Neural progenitor cell (in vitro differentiated cells): ENCODE measurements at regions not wholly inside any gene's neighbourhood (a gene's known extent, or its start where the extent isn't known, plus 50 kb on each side); places are given as distances from the start of the nearest gene placed in this dataset.

Experiments used
- DNase-seq: peaks from one replicate; pipeline ENCODE4 v3.0.0-alpha.2; 2016; ENCODE audit warnings: low spot score
- H2AFZ ChIP-seq: fragments of 200-600 bp; sonication (generic); replicated peaks from 2 replicates; pipeline ENCODE4 v1.6.1; 2016; ENCODE audit warnings: antibody characterized with exemption
- H3F3A ChIP-seq: fragments of 200-600 bp; sonication (generic); 2 replicates; pipeline ENCODE4 v1.6.1; 2016; ENCODE audit warnings: antibody characterized with exemption, low read depth
- H3K27ac ChIP-seq: fragments of 200-600 bp; sonication (generic); 2 replicates; pipeline ENCODE4 v1.5.1; 2016; ENCODE audit warnings: mild to moderate bottlenecking
- H3K27me3 ChIP-seq: fragments of 200-600 bp; sonication (generic); 2 replicates; pipeline ENCODE4 v1.6.1; 2016; ENCODE audit warnings: mild to moderate bottlenecking, moderate library complexity
- H3K36me3 ChIP-seq: fragments of 200-600 bp; sonication (generic); 2 replicates; pipeline ENCODE4 v1.5.1; 2016
- H3K4me1 ChIP-seq: fragments of 200-600 bp; sonication (generic); 2 replicates; pipeline ENCODE4 v1.6.1; 2016; ENCODE audit warnings: mixed run types
- H3K4me2 ChIP-seq: fragments of 200-600 bp; sonication (generic); 2 replicates; pipeline ENCODE4 v1.6.1; 2016
- H3K4me3 ChIP-seq: fragments of 200-600 bp; sonication (generic); 2 replicates; pipeline ENCODE4 v1.5.1; 2016
- H3K79me2 ChIP-seq: fragments of 200-600 bp; sonication (generic); 2 replicates; pipeline ENCODE4 v1.6.1; 2016; ENCODE audit warnings: low read depth
- H3K9ac ChIP-seq: fragments of 200-600 bp; sonication (generic); 2 replicates; pipeline ENCODE4 v1.6.1; 2016
- H3K9me3 ChIP-seq: fragments of 200-600 bp; sonication (generic); 2 replicates; pipeline ENCODE4 v1.5.1; 2016; ENCODE audit warnings: low read depth
- H4K20me1 ChIP-seq: fragments of 200-600 bp; sonication (generic); 2 replicates; pipeline ENCODE4 v1.6.1; 2016; ENCODE audit warnings: low read depth
- H3K27ac Mint-ChIP-seq: 3 replicates; pipeline ENCODE4 v1.8.0; 2021; ENCODE audit warnings: mixed read lengths
- H3K27me3 Mint-ChIP-seq: 2 replicates; pipeline ENCODE4 v1.8.0; 2022; ENCODE audit warnings: low read depth, mild to moderate bottlenecking, inconsistent platforms, moderate library complexity, mixed read lengths; ENCODE audit not compliant: insufficient read depth
- H3K36me3 Mint-ChIP-seq: 3 replicates; pipeline ENCODE4 v1.8.0; 2021; ENCODE audit warnings: mixed read lengths
- H3K4me1 Mint-ChIP-seq: 3 replicates; pipeline ENCODE4 v1.8.0; 2021; ENCODE audit warnings: mixed read lengths
- H3K4me3 Mint-ChIP-seq: 3 replicates; pipeline ENCODE4 v1.8.0; 2021; ENCODE audit warnings: mild to moderate bottlenecking, moderate library complexity, mixed read lengths
- H3K9me3 Mint-ChIP-seq: 3 replicates; pipeline ENCODE4 v1.8.0; 2020; ENCODE audit warnings: mixed read lengths
- CTCF ChIP-seq: fragments of 200-600 bp; sonication (generic); IDR thresholded peaks from 2 replicates; pipeline ENCODE4 v1.5.1; 2017; ENCODE audit warnings: antibody characterized with exemption, mild to moderate bottlenecking
- EZH2 ChIP-seq: fragments of 200-600 bp; sonication (generic); IDR thresholded peaks from 2 replicates; pipeline ENCODE4 v1.6.1; 2017; ENCODE audit warnings: antibody characterized with exemption, mild to moderate bottlenecking, moderate library complexity
- EZH2phosphoT487 ChIP-seq: fragments of 200-600 bp; sonication (generic); IDR thresholded peaks from 2 replicates; pipeline ENCODE4 v1.6.1; 2017; ENCODE audit warnings: antibody characterized with exemption

GRCh38 chr16:85345129-85345639 is 232.9 kb upstream of the CIBAR2 start:
- peaks cover 2% of the 10 kb centered on the region for H3K36me3 Mint-ChIP-seq
- Histone ChIP-seq H3K4me3 (no peak overlapping the region), H3K79me2 (no peaks in the 10 kb centered on the region), H3K4me2 (no peak overlapping the region), H4K20me1 (no peaks in the 10 kb centered on the region), H3K9ac (no peak overlapping the region), H3K9me3 (no peaks in the 10 kb centered on the region), H3K36me3 (no peaks in the 10 kb centered on the region), H3F3A (no peaks in the 10 kb centered on the region), H2AFZ (no peak overlapping the region), H3K27me3 (no peaks in the 10 kb centered on the region), H3K4me1 (peaks cover 7% of the 10 kb centered on the region), H3K27ac (no peak overlapping the region)
- H3K27me3 Mint-ChIP-seq, result peaks cover 17% of the 10 kb centered on the region
- H3K4me3 Mint-ChIP-seq, result no peak overlapping the region
- H3K4me1 Mint-ChIP-seq, result peaks cover 26% of the 10 kb centered on the region
- no peak for DNase-seq
- H3K9me3 Mint-ChIP-seq, result peaks cover 3% of the 10 kb centered on the region
- TF ChIP-seq CTCF (no peak), EZH2 (no peak), EZH2phosphoT487 (no peak)
- H3K27ac Mint-ChIP-seq, result no peak overlapping the region

- Histone ChIP-seq H3K27me3 (no peaks in the 10 kb centered on the region), H3K4me1 (peaks cover 10% of the 10 kb centered on the region), H2AFZ (no peak overlapping the region), H3K9ac (no peak overlapping the region), H3F3A (peaks cover 11% of the 10 kb centered on the region), H4K20me1 (no peaks in the 10 kb centered on the region), H3K36me3 (no peaks in the 10 kb centered on the region), H3K79me2 (no peaks in the 10 kb centered on the region), H3K4me2 (no peak overlapping the region), H3K27ac (no peak overlapping the region), H3K4me3 (no peak overlapping the region), H3K9me3 (no peaks in the 10 kb centered on the region)
- peak overlapping the region; percentile 23 for H3K4me3 Mint-ChIP-seq
- TF ChIP-seq CTCF, result no peak
- no peak for TF ChIP-seq EZH2phosphoT487
- peaks cover 3% of the 10 kb centered on the region for H3K9me3 Mint-ChIP-seq
- no peak for DNase-seq
- H3K4me1 Mint-ChIP-seq, result peaks cover 28% of the 10 kb centered on the region
- peaks cover 2% of the 10 kb centered on the region for H3K36me3 Mint-ChIP-seq
- H3K27me3 Mint-ChIP-seq, result peaks cover 17% of the 10 kb centered on the region
- peak overlapping the region; percentile 0 for H3K27ac Mint-ChIP-seq
Observed at GRCh38 chr16:85346404-85347212, 234.3 kb upstream of the CIBAR2 start.

- Histone ChIP-seq H4K20me1 (no peaks in the 10 kb centered on the region), H3K9ac (no peak overlapping the region), H3K4me3 (no peak overlapping the region), H3K4me1 (peaks cover 16% of the 10 kb centered on the region), H3K79me2 (no peaks in the 10 kb centered on the region), H3K9me3 (no peaks in the 10 kb centered on the region), H3K4me2 (no peak overlapping the region), H3K27me3 (no peaks in the 10 kb centered on the region), H2AFZ (no peak overlapping the region), H3F3A (peaks cover 17% of the 10 kb centered on the region), H3K36me3 (no peaks in the 10 kb centered on the region), H3K27ac (no peak overlapping the region)
- H3K27me3 Mint-ChIP-seq, result peaks cover 17% of the 10 kb centered on the region
- peak; percentile 58 for TF ChIP-seq CTCF
- no peak for TF ChIP-seq EZH2phosphoT487
- H3K27ac Mint-ChIP-seq, result no peak overlapping the region
- peaks cover 28% of the 10 kb centered on the region for H3K4me1 Mint-ChIP-seq
- no peak overlapping the region for H3K4me3 Mint-ChIP-seq
- DNase-seq, result peak; percentile 60
- peaks cover 2% of the 10 kb centered on the region for H3K36me3 Mint-ChIP-seq
- peaks cover 3% of the 10 kb centered on the region for H3K9me3 Mint-ChIP-seq
Observed at GRCh38 chr16:85347213-85347591, 234.9 kb upstream of the CIBAR2 start.
